Small intestine (tissue), 7 donors: ENCODE measurements at regions not wholly inside any gene's neighbourhood (a gene's known extent, or its start where the extent isn't known, plus 50 kb on each side); places are given as distances from the start of the nearest gene placed in this dataset.

ENCODE experiments used
- DNase-seq, 2 donors: peaks; one replicate each; pipeline versions ENCODE4 v3.0.0 to v3.0.0-alpha.2; 2013
- FAIRE-seq: peaks from 2 replicates; lab custom pipeline; 2012; peaks lifted over from hg19 to GRCh38; lab: Jason Lieb, UNC
- H3K27ac ChIP-seq, 3 donors: one replicate each; pipeline ENCODE4 v1.5.1; 2013; ENCODE audit warnings: low read length in 2 of 3, mild to moderate bottlenecking in 2 of 3, control low read depth in 1 of 3, inconsistent platforms in 1 of 3, low read depth in 1 of 3, moderate library complexity in 1 of 3
- H3K27me3 ChIP-seq, 3 donors: one replicate each; pipeline ENCODE4 v1.6.1; 2013; ENCODE audit warnings: low read length in 3 of 3, inconsistent platforms in 1 of 3; ENCODE audit not compliant: control insufficient read depth in 3 of 3, insufficient read depth in 3 of 3
- H3K36me3 ChIP-seq, 3 donors: one replicate each; pipeline ENCODE4 v1.6.1; 2013; ENCODE audit warnings: low read length in 3 of 3, inconsistent platforms in 1 of 3, low read depth in 1 of 3, mild to moderate bottlenecking in 1 of 3, moderate library complexity in 1 of 3; ENCODE audit not compliant: control insufficient read depth in 3 of 3, insufficient read depth in 2 of 3
- H3K4me1 ChIP-seq, 3 donors: one replicate each; pipeline ENCODE4 v1.6.1; 2013; ENCODE audit warnings: low read length in 2 of 3, inconsistent platforms in 1 of 3, low read depth in 1 of 3, mild to moderate bottlenecking in 1 of 3, moderate library complexity in 1 of 3; ENCODE audit not compliant: control insufficient read depth in 3 of 3, insufficient read depth in 2 of 3
- H3K4me3 ChIP-seq, 3 donors: one replicate each; pipeline ENCODE4 v1.5.1; 2013; ENCODE audit warnings: low read length in 3 of 3, control low read depth in 1 of 3, inconsistent platforms in 1 of 3, low read depth in 1 of 3, mild to moderate bottlenecking in 1 of 3, moderate library complexity in 1 of 3
- H3K9me3 ChIP-seq, 2 donors: one replicate each; pipeline ENCODE4 v1.6.1; 2013; ENCODE audit warnings: low read depth in 1 of 2, low read length in 1 of 2; ENCODE audit not compliant: control insufficient read depth in 2 of 2, insufficient read depth in 1 of 2
- WGBS, 3 donors: extraction: QIAGEN DNeasy Blood & Tissue Kit; methylation state at CpG; one replicate each; pipeline ENCODE4 v1.1.7; 2013; 5-methylcytosine and 5-hydroxymethylcytosine counted together
- donor health status: healthy with polysubstance abuse.
- donor health status: control.
- donor health status: control.
- donor health status: Bipolar disorder and iron deficiency.
- donor health status: healthy.

GRCh38 chr20:10125757-10126156 is 91.0 kb downstream of the ANKEF1 start:
- no peak overlapping the region for H3K4me3 ChIP-seq
- peaks cover 0 to 11% of the 10 kb centered on the region in 2 donors for H3K9me3 ChIP-seq
- no peak overlapping the region for H3K27ac ChIP-seq
- no peak for FAIRE-seq
- H3K36me3 ChIP-seq: no peaks in the 10 kb centered on the region
- 37 to 61% (median 53%) methylated on average over 1 of the region's 1 CpG for WGBS, 3 donors
- H3K27me3 ChIP-seq: no peaks in the 10 kb centered on the region
- no peaks in the 10 kb centered on the region for H3K4me1 ChIP-seq
- DNase-seq: no peak

- Histone ChIP-seq H3K36me3 (no peaks in the 10 kb centered on the region), H3K9me3 (peaks cover 0 to 4% of the 10 kb centered on the region in 2 donors), H3K4me3 (no peak overlapping the region), H3K27me3 (no peaks in the 10 kb centered on the region), H3K4me1 (no peaks in the 10 kb centered on the region), H3K27ac (no peak overlapping the region)
- WGBS, 3 donors: 67 to 78% (median 70%) methylated on average over 6 of the region's 6 CpGs
- FAIRE-seq (no peak), DNase-seq (no peak)
Observed at GRCh38 chr20:10129749-10130148, 88.9 kb upstream of the SNAP25 start.

GRCh38 chr20:10131732-10132345 is 86.8 kb upstream of the SNAP25 start:
- H3K9me3 ChIP-seq: no peaks in the 10 kb centered on the region
- DNase-seq (no peak), FAIRE-seq (no peak)
- no peaks in the 10 kb centered on the region for H3K36me3 ChIP-seq
- H3K27ac ChIP-seq: no peak overlapping the region
- H3K4me1 ChIP-seq: no peaks in the 10 kb centered on the region
- WGBS, 3 donors: 25 to 43% (median 38%) methylated on average over 8 of the region's 8 CpGs
- no peak overlapping the region for H3K4me3 ChIP-seq
- no peaks in the 10 kb centered on the region for H3K27me3 ChIP-seq

- 72 to 81% (median 74%) methylated on average over 7 of the region's 7 CpGs for WGBS, 3 donors
- no peaks in the 10 kb centered on the region for H3K9me3 ChIP-seq
- H3K4me1 ChIP-seq: no peaks in the 10 kb centered on the region
- H3K36me3 ChIP-seq: no peaks in the 10 kb centered on the region
- no peak overlapping the region for H3K27ac ChIP-seq
- H3K27me3 ChIP-seq: no peaks in the 10 kb centered on the region
- DNase-seq (no peak), FAIRE-seq (no peak)
- H3K4me3 ChIP-seq: no peak overlapping the region
Observed at GRCh38 chr20:10132387-10132786, 86.2 kb upstream of the SNAP25 start.

- WGBS, 3 donors: 71 to 85% (median 73%) methylated on average over 4 of the region's 4 CpGs
Observed at GRCh38 chr20:10133532-10133931, 85.1 kb upstream of the SNAP25 start.

GRCh38 chr20:10134176-10134575 is 84.5 kb upstream of the SNAP25 start:
- Histone ChIP-seq H3K27ac (no peak overlapping the region), H3K27me3 (no peaks in the 10 kb centered on the region), H3K4me1 (no peaks in the 10 kb centered on the region), H3K36me3 (no peaks in the 10 kb centered on the region), H3K9me3 (no peaks in the 10 kb centered on the region), H3K4me3 (no peak overlapping the region)
- 61 to 76% (median 70%) methylated on average over 4 of the region's 4 CpGs for WGBS, 3 donors
- FAIRE-seq: no peak
- no peak for DNase-seq

More at GRCh38 chr20:10133532-10133931, 85.1 kb upstream of the SNAP25 start:
- no peak overlapping the region for H3K27ac ChIP-seq
- no peak overlapping the region for H3K4me3 ChIP-seq
- no peaks in the 10 kb centered on the region for H3K36me3 ChIP-seq
- H3K27me3 ChIP-seq: no peaks in the 10 kb centered on the region
- no peaks in the 10 kb centered on the region for H3K4me1 ChIP-seq
- no peaks in the 10 kb centered on the region for H3K9me3 ChIP-seq
- no peak for FAIRE-seq
- DNase-seq: no peak

GRCh38 chr20:10135438-10135837 is 83.2 kb upstream of the SNAP25 start:
- 77 to 82% (median 78%) methylated on average over 9 of the region's 9 CpGs for WGBS, 3 donors
- DNase-seq: no peak
- Histone ChIP-seq H3K4me1 (no peaks in the 10 kb centered on the region), H3K36me3 (no peaks in the 10 kb centered on the region), H3K27ac (no peak overlapping the region), H3K27me3 (no peaks in the 10 kb centered on the region), H3K9me3 (no peaks in the 10 kb centered on the region), H3K4me3 (no peak overlapping the region)
- no peak for FAIRE-seq

GRCh38 chr20:10137032-10137431 is 81.6 kb upstream of the SNAP25 start:
- Histone ChIP-seq H3K4me3 (no peak overlapping the region), H3K9me3 (no peaks in the 10 kb centered on the region), H3K4me1 (no peaks in the 10 kb centered on the region), H3K27ac (no peak overlapping the region), H3K36me3 (no peaks in the 10 kb centered on the region), H3K27me3 (no peaks in the 10 kb centered on the region)
- FAIRE-seq: no peak
- WGBS, 3 donors: 55 to 73% (median 61%) methylated on average over 4 of the region's 4 CpGs
- DNase-seq: no peak

- Histone ChIP-seq H3K36me3 (no peaks in the 10 kb centered on the region), H3K9me3 (no peaks in the 10 kb centered on the region), H3K27ac (no peak overlapping the region), H3K4me1 (no peaks in the 10 kb centered on the region), H3K27me3 (no peaks in the 10 kb centered on the region), H3K4me3 (no peak overlapping the region)
- 82 to 91% (median 85%) methylated on average over 3 of the region's 3 CpGs for WGBS, 3 donors
- FAIRE-seq (no peak), DNase-seq (no peak)
Observed at GRCh38 chr20:10137533-10137932, 81.1 kb upstream of the SNAP25 start.
